GM21528 (cell line): ENCODE measurements at regions not wholly inside any gene's neighbourhood (a gene's known extent, or its start where the extent isn't known, plus 50 kb on each side); places are given as distances from the start of the nearest gene placed in this dataset.

ENCODE experiments used
- ATAC-seq: cut with Tn5 transposase; IDR thresholded peaks from one replicate; pipeline ENCODE4 v1.9.1; 2021; ENCODE audit warnings: mild to moderate bottlenecking, moderate library complexity; ENCODE audit not compliant: unreplicated experiment, low FRiP score

GRCh38 chr20:24738058-24738775 is 210.9 kb upstream of the CST7 start:
- no peak for ATAC-seq

- ATAC-seq = no peak
Observed at GRCh38 chr20:24738981-24739633, 210.0 kb upstream of the CST7 start.

- ATAC-seq = no peak
Observed at GRCh38 chr20:24739746-24740145, 209.3 kb upstream of the CST7 start.

- no peak for ATAC-seq
Observed at GRCh38 chr20:24741493-24742072, 207.5 kb upstream of the CST7 start.

DNA sequence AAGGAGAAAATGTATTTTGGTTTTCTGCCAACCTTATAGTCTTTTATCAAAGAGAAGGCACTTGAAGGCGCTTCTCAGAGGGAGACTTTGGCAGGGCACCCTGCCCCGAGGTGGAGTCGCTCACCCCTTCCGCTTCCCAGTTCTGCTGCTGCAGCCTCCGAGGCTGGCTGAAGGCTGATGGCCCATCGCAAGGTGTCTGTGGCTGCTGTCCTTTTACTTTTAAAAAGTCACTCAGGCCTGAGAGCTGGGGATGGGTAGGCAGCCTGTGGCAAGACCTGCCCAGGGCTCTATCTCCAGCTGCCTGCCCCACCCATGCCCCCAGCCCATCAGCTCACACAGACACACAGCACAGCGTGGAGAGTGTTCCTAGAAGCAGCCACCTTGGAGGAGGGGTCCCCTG is 206.6 kb upstream of the CST7 start:
- no peak for ATAC-seq

DNA sequence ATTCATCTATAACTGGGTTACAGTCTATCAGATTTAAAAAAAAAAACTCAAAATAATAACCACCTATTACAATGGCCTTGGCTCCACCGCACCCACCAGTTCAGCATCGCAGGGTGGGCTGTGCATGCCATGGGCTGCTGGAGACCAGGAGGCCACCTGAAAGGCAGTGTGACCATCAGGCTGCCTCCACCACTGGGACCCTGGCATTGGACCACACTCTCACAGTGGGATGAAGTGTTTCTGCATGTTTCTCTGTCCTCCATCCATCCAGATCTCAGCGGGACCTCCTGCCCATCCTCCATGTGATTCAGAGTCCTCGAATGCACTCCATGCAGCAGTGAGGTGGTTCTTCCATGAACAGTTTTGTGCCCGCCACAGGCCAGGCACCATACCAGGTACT is 206.1 kb upstream of the CST7 start:
- ATAC-seq = no peak

GRCh38 chr20:24743641-24744040 is 205.4 kb upstream of the CST7 start:
- no peak for ATAC-seq

- ATAC-seq = no peak
Observed at GRCh38 chr20:24744747-24745146, 204.3 kb upstream of the CST7 start.

GRCh38 chr20:24745206-24745605 is 203.9 kb upstream of the CST7 start:
- ATAC-seq = no peak

DNA sequence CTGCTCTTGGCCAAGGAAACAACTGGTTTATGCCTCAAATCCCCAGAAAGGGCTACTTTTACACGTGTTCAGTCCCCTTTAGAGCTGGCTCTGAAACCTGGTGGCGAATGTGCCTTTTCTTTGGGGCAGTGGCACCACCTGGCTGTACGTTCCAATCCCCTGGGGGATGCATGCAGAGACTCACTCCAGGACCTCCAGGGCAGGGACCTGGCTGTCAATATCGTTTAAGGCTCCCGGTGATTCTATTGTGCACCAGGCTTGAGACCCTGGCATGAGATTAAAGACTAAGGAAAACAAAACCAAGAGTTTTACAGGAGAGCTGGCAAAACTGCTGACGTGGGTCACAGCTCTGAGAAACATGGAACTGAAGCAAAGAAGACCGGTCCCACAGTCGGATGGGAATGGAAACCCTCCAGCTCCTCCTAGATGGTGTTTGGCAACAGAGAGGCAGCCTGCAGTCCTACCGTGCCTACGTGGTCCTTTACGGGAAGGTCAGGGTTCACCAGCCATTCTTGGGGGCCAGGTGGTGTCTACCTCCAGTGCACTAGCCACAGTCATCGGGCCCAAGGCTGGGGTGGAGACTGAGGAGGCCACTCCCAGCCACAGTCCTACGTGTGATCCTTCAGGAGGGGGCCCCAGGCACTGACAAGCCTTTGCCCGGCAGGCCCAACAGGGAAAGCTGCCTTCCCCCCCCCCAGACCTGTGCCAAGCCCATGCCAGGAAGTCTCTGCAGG is 203.3 kb upstream of the CST7 start:
- ATAC-seq = no peak

GRCh38 chr20:24746351-24746685 is 202.8 kb upstream of the CST7 start:
- ATAC-seq = no peak

GRCh38 chr20:24747010-24747712 is 201.9 kb upstream of the CST7 start:
- ATAC-seq = no peak

DNA sequence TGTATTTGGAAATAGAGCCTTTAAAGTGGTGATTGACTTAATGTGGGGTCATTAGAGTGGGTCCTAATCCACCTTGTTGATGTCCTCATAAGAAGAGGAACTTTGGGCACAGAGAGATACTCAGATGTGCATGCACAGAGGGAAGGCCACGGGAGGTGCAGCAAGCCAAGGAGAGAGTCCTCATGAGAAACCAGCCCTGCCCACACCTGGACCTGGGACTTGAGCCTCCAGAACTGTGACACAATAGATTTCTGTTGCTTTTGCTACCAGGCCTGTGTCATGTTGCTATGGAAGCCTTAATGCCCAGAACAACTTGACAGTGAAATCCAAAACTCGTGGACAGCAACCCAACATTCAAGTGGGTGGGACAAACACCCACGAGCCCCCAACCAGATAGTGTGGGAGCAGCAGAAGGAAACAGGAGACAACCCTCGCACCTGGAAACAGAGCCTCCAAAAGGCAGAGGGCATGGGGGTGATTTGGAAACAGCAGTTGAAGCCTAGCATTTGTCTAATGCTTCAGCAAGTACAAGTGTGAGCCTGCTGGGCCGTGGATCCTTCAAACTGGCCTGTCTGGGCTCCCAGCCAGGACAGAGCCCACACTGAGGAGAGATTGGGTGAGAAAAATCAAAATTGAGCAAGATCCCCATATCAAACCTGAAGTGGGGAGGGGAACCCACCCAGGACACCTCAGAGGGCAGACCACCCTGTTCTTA is 201.0 kb upstream of the CST7 start:
- no peak for ATAC-seq

DNA sequence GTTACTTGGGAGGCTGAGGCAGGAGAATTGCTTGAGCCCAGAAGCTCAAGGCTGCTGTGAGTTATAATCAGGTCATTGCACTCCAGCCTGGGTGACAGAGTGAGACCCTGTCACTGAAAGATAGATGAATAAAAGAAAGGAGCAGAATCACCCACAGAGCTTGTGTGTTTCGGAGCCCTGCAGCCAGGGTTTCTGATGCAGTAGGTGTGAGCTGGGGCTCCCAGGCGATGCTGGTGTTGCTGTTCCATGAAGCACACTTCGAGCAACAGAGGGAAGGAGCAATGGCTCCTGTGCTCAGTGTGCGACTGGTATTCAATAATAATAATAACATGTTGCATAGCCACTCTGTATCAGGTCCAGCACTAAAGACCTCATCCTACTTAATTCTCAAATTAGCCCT is 197.5 kb upstream of the CST7 start:
- no peak for ATAC-seq

GRCh38 chr20:24752612-24753011 is 196.5 kb upstream of the CST7 start:
- ATAC-seq = no peak

GRCh38 chr20:24753130-24753529 is 195.9 kb upstream of the CST7 start:
- ATAC-seq = no peak

DNA sequence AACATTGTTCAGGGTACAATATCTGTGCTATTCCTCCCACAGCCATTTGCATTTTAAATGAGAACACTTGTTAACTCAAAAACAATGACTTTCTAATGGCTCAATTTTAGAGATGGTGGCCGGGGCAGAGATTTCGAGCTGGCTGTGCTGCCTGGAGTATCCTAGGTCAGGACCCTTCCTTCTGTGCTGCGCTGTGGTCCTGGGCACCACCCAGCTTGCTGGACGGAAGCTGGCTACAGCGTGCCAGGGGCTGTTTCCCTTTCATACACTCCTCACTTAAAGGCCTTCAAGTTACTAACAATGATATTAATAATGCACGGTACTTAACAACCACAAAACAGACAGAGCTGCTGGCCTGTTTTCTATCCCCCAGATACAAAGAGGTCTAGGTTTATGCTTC is 194.4 kb upstream of the CST7 start:
- no peak for ATAC-seq

DNA sequence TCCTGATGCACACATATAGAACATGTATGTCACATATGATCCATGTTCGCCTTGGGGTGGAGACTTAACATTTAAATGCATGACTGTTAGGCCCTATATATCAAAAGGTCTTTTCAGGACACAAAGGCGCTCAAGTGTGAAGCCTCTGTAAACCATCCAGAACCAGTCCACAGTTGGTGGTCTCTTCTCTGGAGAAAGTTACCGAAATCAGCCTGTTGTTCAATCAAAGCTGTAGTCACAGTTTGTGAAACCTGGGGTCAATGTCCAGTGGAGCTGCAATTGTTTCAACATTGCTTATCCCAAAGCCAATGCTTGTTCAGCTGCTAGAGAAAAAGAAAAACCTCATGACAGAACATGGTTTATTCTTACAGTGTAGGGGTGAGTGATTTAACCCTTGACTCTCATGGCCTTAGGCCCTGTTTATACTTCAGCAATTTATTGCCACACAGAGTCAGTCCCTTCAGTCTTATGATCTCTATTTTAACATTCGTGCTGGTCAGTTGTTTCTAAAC is 193.6 kb upstream of the CST7 start:
- no peak for ATAC-seq

- no peak for ATAC-seq
Observed at GRCh38 chr20:24756292-24757025, 192.6 kb upstream of the CST7 start.
